Endothelial cell of umbilical vein (primary cell): ENCODE measurements at regions not wholly inside any gene's neighbourhood (a gene's known extent, or its start where the extent isn't known, plus 50 kb on each side); places are given as distances from the start of the nearest gene placed in this dataset.

Source experiments
- BruUV-seq: library from RNA; stranded (reverse); fragments of 400-500 nt; replicated peaks from 2 replicates; lab custom pipeline; 2021; lab: Mats Ljungman, UMichigan
- CTCF ChIA-PET: fragments of 300-600, 350-600 bp; sonication (Branson Sonifier 250); formaldehyde crosslinking; loops from one replicate; lab custom pipeline; 2021; ENCODE audit warnings: antibody characterized with exemption, inconsistent platforms; lab: Charles Lee
- POLR2A ChIA-PET: fragments of 300-600, 350-600 bp; sonication (Branson Sonifier 250); formaldehyde crosslinking; loops from one replicate; lab custom pipeline; 2021; ENCODE audit warnings: antibody characterized with exemption, inconsistent platforms; lab: Charles Lee
- DNase-seq: peaks from one replicate; pipeline ENCODE4 v3.0.0-alpha.2; 2011; ENCODE audit warnings: low read depth, low spot score
- FAIRE-seq: peaks from 2 replicates; lab custom pipeline; 2011; peaks lifted over from hg19 to GRCh38; lab: Jason Lieb, UNC
- H2AFZ ChIP-seq: 2 replicates; pipeline ENCODE4 v1.6.0; 2012; ENCODE audit warnings: low read depth, low read length, control low read depth, inconsistent platforms
- H3K27ac ChIP-seq: 2 replicates; pipeline ENCODE4 v1.5.1; 2011; ENCODE audit warnings: low read depth, mild to moderate bottlenecking, control low read depth, low read length, moderate library complexity; ENCODE audit not compliant: insufficient read depth
- H3K27me3 ChIP-seq, 2 experiments: 2 replicates each; pipeline versions ENCODE4 v1.6.0 to v1.6.1; 2011; ENCODE audit warnings: low read length in 2 of 2, mixed read lengths in 1 of 2; ENCODE audit not compliant: control insufficient read depth in 2 of 2, insufficient read depth in 2 of 2
- H3K36me3 ChIP-seq, 2 experiments: 2 replicates in 1 of 2; 3 replicates in 1 of 2; pipeline ENCODE4 v1.5.1; 2011; ENCODE audit warnings: low read length in 2 of 2, mild to moderate bottlenecking in 1 of 2, moderate library complexity in 1 of 2; ENCODE audit not compliant: control insufficient read depth in 2 of 2, insufficient read depth in 2 of 2; ENCODE audit errors: extremely low read depth in 1 of 2
- H3K4me1 ChIP-seq: 3 replicates; pipeline ENCODE4 v1.5.1; 2011; ENCODE audit warnings: mild to moderate bottlenecking, low read length; ENCODE audit not compliant: control insufficient read depth, insufficient read depth; ENCODE audit errors: extremely low read depth
- H3K4me2 ChIP-seq: 2 replicates; pipeline ENCODE4 v1.6.1; 2011; ENCODE audit warnings: low read length, control low read depth, mixed read lengths; ENCODE audit not compliant: insufficient read depth
- H3K4me3 ChIP-seq, 3 experiments: fragments of 200-600 bp in 1 of 3; sonication (generic), shearing (Covaris generic) in 1 of 3; replicated peaks in 1 of 3; 2 replicates each; pipeline ENCODE4 v1.5.1; 2011 to 2016; ENCODE audit warnings: control low read depth in 3 of 3, low read length in 3 of 3, mild to moderate bottlenecking in 2 of 3, inconsistent platforms in 1 of 3, low read depth in 1 of 3, moderate library complexity in 1 of 3; ENCODE audit not compliant: insufficient read depth in 1 of 3
- H3K79me2 ChIP-seq: 2 replicates; pipeline ENCODE4 v1.6.0; 2012; ENCODE audit warnings: low read length, inconsistent platforms; ENCODE audit not compliant: control insufficient read depth, insufficient read depth
- H3K9ac ChIP-seq: replicated peaks from 2 replicates; pipeline ENCODE3; 2011; ENCODE audit warnings: low read length, control low read depth; ENCODE audit not compliant: insufficient read depth; ENCODE audit errors: extremely low read depth
- H3K9me1 ChIP-seq: replicated peaks from 3 replicates; pipeline ENCODE4 v1.6.0; 2011; ENCODE audit warnings: mild to moderate bottlenecking, low read length; ENCODE audit not compliant: control insufficient read depth, insufficient read depth; ENCODE audit errors: extremely low read depth
- H3K9me3 ChIP-seq: replicated peaks from 2 replicates; pipeline ENCODE4 v1.5.1; 2012; ENCODE audit warnings: low read length, inconsistent platforms; ENCODE audit not compliant: control insufficient read depth, insufficient read depth
- H4K20me1 ChIP-seq: replicated peaks from 2 replicates; pipeline ENCODE3; 2011; ENCODE audit warnings: mild to moderate bottlenecking, low read length; ENCODE audit not compliant: control insufficient read depth, insufficient read depth; ENCODE audit errors: extremely low read depth
- CTCF ChIP-seq, 2 donors: IDR thresholded peaks; 1 replicate in 1 of 2; 2 replicates in 1 of 2; pipeline ENCODE4 v1.5.1; 2011; ENCODE audit warnings: low read length in 2 of 2, mild to moderate bottlenecking in 2 of 2, moderate library complexity in 2 of 2, control low read depth in 1 of 2, inconsistent platforms in 1 of 2, low read depth in 1 of 2; ENCODE audit not compliant: insufficient read depth in 1 of 2; ENCODE audit errors: extremely low read depth in 1 of 2
- EZH2 ChIP-seq: IDR thresholded peaks from 2 replicates; pipeline ENCODE4 v1.6.1; 2012; ENCODE audit warnings: borderline replicate concordance, low read depth, mild to moderate bottlenecking, moderate library complexity, low read length, inconsistent platforms; ENCODE audit not compliant: severe bottlenecking
- FOS ChIP-seq: IDR thresholded peaks from 2 replicates; pipeline ENCODE4 v1.6.1; 2011; ENCODE audit warnings: mild to moderate bottlenecking, low read length, moderate library complexity, borderline replicate concordance; ENCODE audit not compliant: insufficient read depth
- GATA2 ChIP-seq: IDR thresholded peaks from 2 replicates; pipeline ENCODE4 v1.7.0; 2011; ENCODE audit warnings: low read depth, mild to moderate bottlenecking, moderate library complexity, mixed read lengths, low read length; ENCODE audit not compliant: insufficient read length, insufficient read depth
- JUN ChIP-seq: IDR thresholded peaks from 2 replicates; pipeline ENCODE4 v1.6.1; 2011; ENCODE audit warnings: borderline replicate concordance, low read depth; ENCODE audit not compliant: insufficient read length, insufficient read depth
- MAX ChIP-seq: IDR thresholded peaks from 2 replicates; pipeline ENCODE4 v1.6.1; 2011; ENCODE audit not compliant: insufficient read depth, insufficient read length
- MYC ChIP-seq: IDR thresholded peaks from one replicate; pipeline ENCODE4 v1.6.1; 2011; ENCODE audit warnings: mild to moderate bottlenecking, low read depth, low read length
- POLR2A ChIP-seq: IDR thresholded peaks from 2 replicates; pipeline ENCODE4 v1.6.1; 2012; ENCODE audit warnings: low read depth, mild to moderate bottlenecking, control low read depth, low read length
- POLR2AphosphoS5 ChIP-seq: IDR thresholded peaks from 2 replicates; pipeline ENCODE4 v1.6.1; 2012; ENCODE audit warnings: low read depth, mild to moderate bottlenecking, control low read depth, low read length, moderate library complexity; ENCODE audit not compliant: insufficient read depth
- dilution Hi-C: fragments of 300-500 bp; cut with MboI; formaldehyde crosslinking; loops from one replicate; pipeline ENCODE4 v1.15.0; 2019; ENCODE audit warnings: low sequenced_read_pairs; ENCODE audit not compliant: extremely low pct_ligation_motif_present
- intact Hi-C: fragments of 100-400 bp; cut with micrococcal nuclease; formaldehyde crosslinking; loops from one replicate; pipeline ENCODE4 v1.10.0; 2022

- H3K79me2 ChIP-seq, result no peaks in the 10 kb centered on the region
- BruUV-seq, result no TSS peak
- H3K9me3 ChIP-seq, result no peaks in the 10 kb centered on the region
- H2AFZ ChIP-seq, result no peak overlapping the region
- H3K36me3 ChIP-seq, result no peaks in the 10 kb centered on the region
- H3K4me3 ChIP-seq, result no peak overlapping the region
- H4K20me1 ChIP-seq, result no peaks in the 10 kb centered on the region
- ChIA-PET POLR2A (no interaction called here), CTCF (interaction anchor here (1.2 to 1.4 kb wide), 3 partner anchors 17 to 1230 kb away, joined by 3 to 4 read pairs (median 4); no protein-coding TSS in a partner anchor)
- no peaks in the 10 kb centered on the region for H3K4me1 ChIP-seq
- no peaks in the 10 kb centered on the region for H3K9me1 ChIP-seq
- no peak overlapping the region for H3K27ac ChIP-seq
- H3K27me3 ChIP-seq, result no peaks in the 10 kb centered on the region
- intact Hi-C loops, result no loop called here
- dilution Hi-C loops, result no loop called here
- H3K4me2 ChIP-seq, result no peak overlapping the region
- no peak overlapping the region for H3K9ac ChIP-seq
- TF ChIP-seq MYC (no peak), MAX (no peak), CTCF (IDR thresholded peaks at IDR 0.05; ENCODE audit: extremely low read depth in 1 of 2, insufficient read depth in 1 of 2, low read depth in 1 of 2, low read length in 2 of 2) (no peak), FOS (no peak), GATA2 (no peak), JUN (no peak), POLR2AphosphoS5 (no peak), EZH2 (no peak), POLR2A (no peak)
- DNase-seq (no peak), FAIRE-seq (no peak)
Measured at GRCh38 chr2:19667085-19667484, 234.7 kb downstream of the TTC32 start.
